Activated naive CD8-positive, alpha-beta T cell treated with anti-CD3 and anti-CD28 coated beads, Interleukin-2, amount 50 U/mL, for 24 hours (primary cell): ENCODE measurements at regions not wholly inside any gene's neighbourhood (a gene's known extent, or its start where the extent isn't known, plus 50 kb on each side); places are given as distances from the start of the nearest gene placed in this dataset.

Experiments
- ATAC-seq: fragments of 150-1000 bp; cut with Tn5 transposase; one replicate; pipeline ENCODE4 v1.10.0; 2021
- DNase-seq: peaks from one replicate; pipeline ENCODE4 v3.0.0; 2021
- H3K27ac Mint-ChIP-seq: one replicate; pipeline ENCODE4 v1.8.0; 2021; ENCODE audit warnings: mild to moderate bottlenecking, mixed read lengths
- H3K27me3 Mint-ChIP-seq: one replicate; pipeline ENCODE4 v1.8.0; 2021; ENCODE audit warnings: mixed read lengths
- H3K36me3 Mint-ChIP-seq: one replicate; pipeline ENCODE4 v1.8.0; 2021; ENCODE audit warnings: low read depth, mixed read lengths
- H3K4me1 Mint-ChIP-seq: one replicate; pipeline ENCODE4 v1.8.0; 2021; ENCODE audit warnings: mixed read lengths
- H3K4me3 Mint-ChIP-seq: one replicate; pipeline ENCODE4 v1.8.0; 2021; ENCODE audit warnings: mild to moderate bottlenecking, moderate library complexity, mixed read lengths
- H3K9me3 Mint-ChIP-seq: one replicate; pipeline ENCODE4 v1.8.0; 2021; ENCODE audit warnings: mixed read lengths

GRCh38 chr1:238257018-238257621 lies 366.4 kb upstream of the ZP4 start:
- Mint-ChIP-seq H3K4me1 (no peaks in the 10 kb centered on the region), H3K4me3 (no peak overlapping the region), H3K27me3 (no peaks in the 10 kb centered on the region), H3K9me3 (no peaks in the 10 kb centered on the region), H3K36me3 (no peaks in the 10 kb centered on the region), H3K27ac (no peak overlapping the region)
- ATAC-seq = no peak
- DNase-seq = no peak

- Mint-ChIP-seq H3K27ac (no peak overlapping the region), H3K9me3 (no peaks in the 10 kb centered on the region)
- no peak for ATAC-seq
Observed at GRCh38 chr1:238254935-238255334, 364.2 kb upstream of the ZP4 start.

GRCh38 chr1:238252033-238252802 lies 361.5 kb upstream of the ZP4 start:
- Mint-ChIP-seq H3K36me3 (no peaks in the 10 kb centered on the region), H3K9me3 (no peaks in the 10 kb centered on the region), H3K4me3 (no peak overlapping the region), H3K4me1 (no peaks in the 10 kb centered on the region), H3K27ac (no peak overlapping the region), H3K27me3 (no peaks in the 10 kb centered on the region)
- ATAC-seq (peak; percentile 40), DNase-seq (peak; percentile 27)

More at GRCh38 chr1:238254935-238255334, 364.2 kb upstream of the ZP4 start:
- no peak overlapping the region for H3K4me3 Mint-ChIP-seq
- no peak for DNase-seq
- no peaks in the 10 kb centered on the region for H3K27me3 Mint-ChIP-seq
- no peaks in the 10 kb centered on the region for H3K36me3 Mint-ChIP-seq
- no peaks in the 10 kb centered on the region for H3K4me1 Mint-ChIP-seq

GRCh38 chr1:238248356-238248755 lies 357.6 kb upstream of the ZP4 start:
- ATAC-seq = no peak
- Mint-ChIP-seq H3K27ac (no peak overlapping the region), H3K36me3 (no peaks in the 10 kb centered on the region), H3K27me3 (no peaks in the 10 kb centered on the region), H3K4me3 (no peak overlapping the region), H3K4me1 (no peaks in the 10 kb centered on the region), H3K9me3 (peaks cover 4% of the 10 kb centered on the region)
- DNase-seq = no peak

- H3K4me1 Mint-ChIP-seq = no peaks in the 10 kb centered on the region
- H3K9me3 Mint-ChIP-seq = peaks cover 8% of the 10 kb centered on the region
- no peak overlapping the region for H3K4me3 Mint-ChIP-seq
- DNase-seq (no peak), ATAC-seq (no peak)
- no peaks in the 10 kb centered on the region for H3K27me3 Mint-ChIP-seq
- H3K27ac Mint-ChIP-seq = no peak overlapping the region
- no peaks in the 10 kb centered on the region for H3K36me3 Mint-ChIP-seq
Observed at GRCh38 chr1:238242181-238242580, 351.5 kb upstream of the ZP4 start.

- no peaks in the 10 kb centered on the region for H3K36me3 Mint-ChIP-seq
- ATAC-seq = no peak
- no peaks in the 10 kb centered on the region for H3K27me3 Mint-ChIP-seq
- no peak overlapping the region for H3K27ac Mint-ChIP-seq
- H3K9me3 Mint-ChIP-seq = peaks cover 4% of the 10 kb centered on the region
- DNase-seq = no peak
- no peak overlapping the region for H3K4me3 Mint-ChIP-seq
- no peaks in the 10 kb centered on the region for H3K4me1 Mint-ChIP-seq
Observed at GRCh38 chr1:238241607-238242006, 350.9 kb upstream of the ZP4 start.

- Mint-ChIP-seq H3K4me3 (no peak overlapping the region), H3K27me3 (no peaks in the 10 kb centered on the region), H3K36me3 (no peaks in the 10 kb centered on the region), H3K4me1 (no peaks in the 10 kb centered on the region), H3K9me3 (peaks cover 4% of the 10 kb centered on the region), H3K27ac (no peak overlapping the region)
- DNase-seq (no peak), ATAC-seq (no peak)
Observed at GRCh38 chr1:238239343-238239742, 348.6 kb upstream of the ZP4 start.

- Mint-ChIP-seq H3K36me3 (no peaks in the 10 kb centered on the region), H3K4me3 (no peak overlapping the region), H3K27me3 (no peaks in the 10 kb centered on the region), H3K27ac (no peak overlapping the region), H3K9me3 (peaks cover 4% of the 10 kb centered on the region), H3K4me1 (no peaks in the 10 kb centered on the region)
- ATAC-seq (no peak), DNase-seq (no peak)
Observed at GRCh38 chr1:238233966-238234365, 343.2 kb upstream of the ZP4 start.

- ATAC-seq (no peak), DNase-seq (no peak)
- H3K4me1 Mint-ChIP-seq = no peaks in the 10 kb centered on the region
- H3K9me3 Mint-ChIP-seq = no peaks in the 10 kb centered on the region
- H3K36me3 Mint-ChIP-seq = no peaks in the 10 kb centered on the region
- no peaks in the 10 kb centered on the region for H3K27me3 Mint-ChIP-seq
- H3K27ac Mint-ChIP-seq = no peak overlapping the region
- no peak overlapping the region for H3K4me3 Mint-ChIP-seq
Observed at GRCh38 chr1:238232084-238232710, 341.5 kb upstream of the ZP4 start.

GRCh38 chr1:238226810-238227209 lies 336.1 kb upstream of the ZP4 start:
- no peak for ATAC-seq
- Mint-ChIP-seq H3K9me3 (no peaks in the 10 kb centered on the region), H3K36me3 (no peaks in the 10 kb centered on the region)

GRCh38 chr1:238223076-238223640 lies 332.4 kb upstream of the ZP4 start:
- Mint-ChIP-seq H3K4me3 (no peak overlapping the region), H3K4me1 (no peaks in the 10 kb centered on the region), H3K9me3 (peaks cover 3% of the 10 kb centered on the region), H3K27me3 (no peaks in the 10 kb centered on the region), H3K36me3 (no peaks in the 10 kb centered on the region), H3K27ac (no peak overlapping the region)
- ATAC-seq = no peak
- no peak for DNase-seq

More at GRCh38 chr1:238226810-238227209, 336.1 kb upstream of the ZP4 start:
- no peak overlapping the region for H3K4me3 Mint-ChIP-seq
- H3K27me3 Mint-ChIP-seq = no peaks in the 10 kb centered on the region
- no peak for DNase-seq
- no peak overlapping the region for H3K27ac Mint-ChIP-seq
- H3K4me1 Mint-ChIP-seq = no peaks in the 10 kb centered on the region

- H3K27ac Mint-ChIP-seq = no peak overlapping the region
- H3K4me3 Mint-ChIP-seq = no peak overlapping the region
- no peaks in the 10 kb centered on the region for H3K36me3 Mint-ChIP-seq
- no peak for DNase-seq
- no peaks in the 10 kb centered on the region for H3K4me1 Mint-ChIP-seq
- H3K27me3 Mint-ChIP-seq = no peaks in the 10 kb centered on the region
- ATAC-seq = no peak
- H3K9me3 Mint-ChIP-seq = peaks cover 7% of the 10 kb centered on the region
Observed at GRCh38 chr1:238221738-238222137, 331.0 kb upstream of the ZP4 start.

- peaks cover 11% of the 10 kb centered on the region for H3K9me3 Mint-ChIP-seq
- no peaks in the 10 kb centered on the region for H3K36me3 Mint-ChIP-seq
- no peak for ATAC-seq
- DNase-seq = no peak
- no peak overlapping the region for H3K4me3 Mint-ChIP-seq
- no peaks in the 10 kb centered on the region for H3K4me1 Mint-ChIP-seq
- H3K27ac Mint-ChIP-seq = no peak overlapping the region
- no peaks in the 10 kb centered on the region for H3K27me3 Mint-ChIP-seq
Observed at GRCh38 chr1:238214449-238214848, 323.7 kb upstream of the ZP4 start.

- no peaks in the 10 kb centered on the region for H3K4me1 Mint-ChIP-seq
- H3K9me3 Mint-ChIP-seq = peaks cover 14% of the 10 kb centered on the region
- ATAC-seq (no peak), DNase-seq (no peak)
- no peaks in the 10 kb centered on the region for H3K36me3 Mint-ChIP-seq
- no peak overlapping the region for H3K27ac Mint-ChIP-seq
- H3K27me3 Mint-ChIP-seq = no peaks in the 10 kb centered on the region
- H3K4me3 Mint-ChIP-seq = no peak overlapping the region
Observed at GRCh38 chr1:238205045-238205662, 314.4 kb upstream of the ZP4 start.
